HEK293T (cell line): ENCODE measurements at regions not wholly inside any gene's neighbourhood (a gene's known extent, or its start where the extent isn't known, plus 50 kb on each side); places are given as distances from the start of the nearest gene placed in this dataset.

Experiments
- ARNT ChIP-seq: fragments of 450-650 bp; IDR thresholded peaks from 2 replicates; pipeline ENCODE4 v1.6.1; 2017; ENCODE audit warnings: mild to moderate bottlenecking
- BHLHE40 ChIP-seq: fragments of 450-650 bp; IDR thresholded peaks from 2 replicates; pipeline ENCODE4 v1.6.1; 2016; ENCODE audit warnings: mild to moderate bottlenecking, moderate library complexity, borderline replicate concordance
- FOXM1 ChIP-seq: fragments of 450-650 bp; IDR thresholded peaks from 2 replicates; pipeline ENCODE4 v1.6.1; 2017; ENCODE audit warnings: mild to moderate bottlenecking, borderline replicate concordance
- HDGF ChIP-seq: fragments of 450-650 bp; IDR thresholded peaks from 2 replicates; pipeline ENCODE4 v1.6.1; 2017; ENCODE audit warnings: antibody characterized with exemption, borderline replicate concordance
- LEF1 ChIP-seq: fragments of 450-650 bp; IDR thresholded peaks from 2 replicates; pipeline ENCODE4 v1.6.1; 2017; ENCODE audit warnings: mild to moderate bottlenecking, borderline replicate concordance
- PKNOX1 ChIP-seq: fragments of 450-650 bp; IDR thresholded peaks from 2 replicates; pipeline ENCODE4 v1.6.1; 2016
- SP1 ChIP-seq: fragments of 450-650 bp; IDR thresholded peaks from 2 replicates; pipeline ENCODE4 v1.6.1; 2017
- SUZ12 ChIP-seq: fragments of 450-650 bp; IDR thresholded peaks from 2 replicates; pipeline ENCODE4 v1.6.1; 2016; ENCODE audit warnings: mild to moderate bottlenecking

GRCh38 chr13:103308667-103309066 is 242.4 kb upstream of the SLC10A2 start:
- TF ChIP-seq ARNT (no peak), PKNOX1 (no peak), LEF1 (no peak), BHLHE40 (no peak), SUZ12 (no peak), HDGF (no peak), FOXM1 (no peak), SP1 (no peak)
